ENCODE measurements at regions not wholly inside any gene's neighbourhood (a gene's known extent, or its start where the extent isn't known, plus 50 kb on each side); places are given as distances from the start of the nearest gene placed in this dataset.

GRCh38 chr16:80477838-80478237 lies 63.0 kb upstream of the DYNLRB2 start:
- no peak for TF ChIP-seq CTCF (IDR thresholded peaks at IDR 0.05)
- TF ChIP-seq POLR2A (IDR thresholded peaks at IDR 0.05) = no peak

Measured in right lobe of liver (tissue), 4 donors.